ENCODE measurements at regions not wholly inside any gene's neighbourhood (a gene's known extent, or its start where the extent isn't known, plus 50 kb on each side); places are given as distances from the start of the nearest gene placed in this dataset.

DNA sequence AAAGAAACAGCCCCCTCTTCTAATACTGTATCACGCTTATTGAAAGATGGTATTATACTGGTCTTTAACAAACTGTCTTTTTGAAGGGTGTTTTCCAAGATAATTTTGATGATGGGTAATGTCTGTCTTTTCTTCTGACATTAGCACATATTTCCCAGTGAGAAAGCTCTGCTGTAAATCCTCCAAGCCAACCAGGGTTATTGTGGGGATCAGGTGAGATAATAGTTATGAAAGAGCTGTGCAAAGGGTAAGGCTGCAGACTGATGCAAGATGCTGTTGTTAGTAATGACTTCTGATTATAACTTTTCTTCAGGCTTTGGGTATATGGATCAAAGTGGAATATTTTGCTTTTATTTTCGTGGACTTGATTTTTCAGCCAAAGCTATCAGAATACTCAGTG is 581.7 kb downstream of the REEP3 start:
- DNase-seq: no peak
- no peaks in the 10 kb centered on the region for H3K4me1 ChIP-seq (ENCODE audit: low read length)
- H3F3A ChIP-seq (ENCODE audit: insufficient read depth, low read length): no peaks in the 10 kb centered on the region
- H3K9me2 ChIP-seq (replicated peaks; ENCODE audit: insufficient read depth, low read length): no peaks in the 10 kb centered on the region
- H4K20me1 ChIP-seq (ENCODE audit: insufficient read depth, low read length): no peaks in the 10 kb centered on the region
- H3K36me3 ChIP-seq (replicated peaks; ENCODE audit: insufficient read depth, low read length): no peaks in the 10 kb centered on the region
- H3K4me3 ChIP-seq (ENCODE audit: low read length): no peak overlapping the region
- no peak overlapping the region for H3K4me2 ChIP-seq (ENCODE audit: low read depth, low read length)
- no peak overlapping the region for H2AFZ ChIP-seq (ENCODE audit: low read length)
- H3K9me3 ChIP-seq (replicated peaks; ENCODE audit: insufficient read depth, low read length): no peaks in the 10 kb centered on the region
- TF ChIP-seq EZH2phosphoT487 (IDR thresholded peaks at IDR 0.05; ENCODE audit: low read length) (no peak), EZH2 (optimal IDR thresholded peaks at IDR 0.05; ENCODE audit: low read depth, low read length) (no peak)
- TF ChIP-seq, protein P1, sequence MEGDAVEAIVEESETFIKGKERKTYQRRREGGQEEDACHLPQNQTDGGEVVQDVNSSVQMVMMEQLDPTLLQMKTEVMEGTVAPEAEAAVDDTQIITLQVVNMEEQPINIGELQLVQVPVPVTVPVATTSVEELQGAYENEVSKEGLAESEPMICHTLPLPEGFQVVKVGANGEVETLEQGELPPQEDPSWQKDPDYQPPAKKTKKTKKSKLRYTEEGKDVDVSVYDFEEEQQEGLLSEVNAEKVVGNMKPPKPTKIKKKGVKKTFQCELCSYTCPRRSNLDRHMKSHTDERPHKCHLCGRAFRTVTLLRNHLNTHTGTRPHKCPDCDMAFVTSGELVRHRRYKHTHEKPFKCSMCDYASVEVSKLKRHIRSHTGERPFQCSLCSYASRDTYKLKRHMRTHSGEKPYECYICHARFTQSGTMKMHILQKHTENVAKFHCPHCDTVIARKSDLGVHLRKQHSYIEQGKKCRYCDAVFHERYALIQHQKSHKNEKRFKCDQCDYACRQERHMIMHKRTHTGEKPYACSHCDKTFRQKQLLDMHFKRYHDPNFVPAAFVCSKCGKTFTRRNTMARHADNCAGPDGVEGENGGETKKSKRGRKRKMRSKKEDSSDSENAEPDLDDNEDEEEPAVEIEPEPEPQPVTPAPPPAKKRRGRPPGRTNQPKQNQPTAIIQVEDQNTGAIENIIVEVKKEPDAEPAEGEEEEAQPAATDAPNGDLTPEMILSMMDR (IDR thresholded peaks at IDR 0.05; ENCODE audit: low read length): no peak
- no peaks in the 10 kb centered on the region for H3K79me2 ChIP-seq (ENCODE audit: low read length)
- H3K27ac ChIP-seq (ENCODE audit: low read length): no peak overlapping the region
- no peaks in the 10 kb centered on the region for H3K27me3 ChIP-seq (replicated peaks; ENCODE audit: insufficient read depth, low read length)
- no peak overlapping the region for H3K9ac ChIP-seq (ENCODE audit: low read length)

DNA sequence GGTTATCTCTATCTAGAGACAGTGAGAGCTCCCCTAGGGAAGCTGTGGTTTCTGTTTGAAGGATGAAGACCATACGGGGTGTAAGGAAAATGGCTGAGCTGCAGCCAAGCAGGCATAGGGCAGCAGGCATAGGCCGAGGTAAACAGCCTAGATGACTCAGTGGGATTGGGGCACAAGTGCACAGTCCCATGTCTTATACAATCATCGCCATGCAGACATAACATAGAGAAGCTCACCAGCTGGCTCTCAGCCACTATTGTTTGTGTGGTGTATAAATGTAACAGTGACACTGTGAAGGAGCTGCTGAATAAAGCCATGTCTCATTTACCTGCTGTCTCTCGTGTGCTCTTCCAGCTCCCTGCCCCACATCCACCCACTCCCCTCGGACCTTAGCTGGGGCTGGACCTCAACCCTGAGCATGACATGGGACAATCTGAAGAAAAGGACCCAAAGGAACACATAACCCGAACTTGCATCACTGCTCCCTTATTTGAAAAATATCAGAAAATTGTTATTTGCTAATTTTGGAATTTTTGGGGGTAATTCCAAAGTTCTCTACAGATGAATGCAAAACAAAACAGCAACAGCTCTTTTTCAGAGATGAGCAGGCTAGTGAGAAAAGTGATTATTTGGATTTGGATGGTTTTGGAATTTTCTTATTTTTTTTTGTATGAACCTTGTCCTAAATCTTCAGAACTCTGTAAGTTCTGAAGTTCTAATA is 582.7 kb downstream of the REEP3 start:
- no peaks in the 10 kb centered on the region for H3K4me1 ChIP-seq (ENCODE audit: low read length)
- TF ChIP-seq EZH2 (optimal IDR thresholded peaks at IDR 0.05; ENCODE audit: low read depth, low read length): no peak
- TF ChIP-seq, protein P1 (IDR thresholded peaks at IDR 0.05; ENCODE audit: low read length): no peak
- no peak for TF ChIP-seq EZH2phosphoT487 (IDR thresholded peaks at IDR 0.05; ENCODE audit: low read length)
- no peak overlapping the region for H2AFZ ChIP-seq (ENCODE audit: low read length)
- H3F3A ChIP-seq (ENCODE audit: insufficient read depth, low read length): no peaks in the 10 kb centered on the region
- no peaks in the 10 kb centered on the region for H4K20me1 ChIP-seq (ENCODE audit: insufficient read depth, low read length)
- no peaks in the 10 kb centered on the region for H3K79me2 ChIP-seq (ENCODE audit: low read length)
- H3K4me2 ChIP-seq (ENCODE audit: low read depth, low read length): no peak overlapping the region
- H3K9ac ChIP-seq (ENCODE audit: low read length): no peak overlapping the region
- no peaks in the 10 kb centered on the region for H3K9me2 ChIP-seq (replicated peaks; ENCODE audit: insufficient read depth, low read length)
- H3K4me3 ChIP-seq (ENCODE audit: low read length): no peak overlapping the region
- no peaks in the 10 kb centered on the region for H3K9me3 ChIP-seq (replicated peaks; ENCODE audit: insufficient read depth, low read length)
- no peaks in the 10 kb centered on the region for H3K36me3 ChIP-seq (replicated peaks; ENCODE audit: insufficient read depth, low read length)
- no peak for DNase-seq
- no peaks in the 10 kb centered on the region for H3K27me3 ChIP-seq (replicated peaks; ENCODE audit: insufficient read depth, low read length)
- H3K27ac ChIP-seq (ENCODE audit: low read length): no peak overlapping the region

DNA sequence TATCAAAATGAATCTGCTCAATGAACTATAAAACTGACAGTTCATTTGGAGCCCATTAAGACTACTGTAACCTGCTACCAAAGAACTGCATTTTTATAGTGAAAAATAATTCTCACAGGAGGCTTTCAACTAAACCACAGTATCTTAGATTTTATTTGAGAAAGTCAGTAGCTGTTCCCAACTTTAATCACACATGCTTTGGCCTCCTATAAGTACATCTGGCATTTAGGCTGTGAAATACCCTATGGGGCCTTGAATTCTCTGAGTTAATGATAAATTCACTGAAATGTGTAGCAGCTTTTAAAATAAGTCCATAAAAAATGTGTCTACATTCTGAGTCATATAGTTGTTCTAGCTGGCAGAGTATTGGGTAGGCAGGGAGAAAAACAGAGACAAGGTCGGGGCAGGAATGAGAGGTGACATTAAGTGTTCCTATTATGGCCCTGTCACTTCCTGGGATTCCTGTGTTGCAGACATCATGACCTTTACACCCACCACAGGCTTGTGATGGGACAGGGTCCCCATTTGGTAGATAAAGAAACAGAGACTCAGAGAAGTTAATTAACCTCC is 588.8 kb downstream of the REEP3 start:
- Histone ChIP-seq H3K9ac (ENCODE audit: low read length) (no peak overlapping the region), H3F3A (ENCODE audit: insufficient read depth, low read length) (no peaks in the 10 kb centered on the region), H3K79me2 (ENCODE audit: low read length) (no peaks in the 10 kb centered on the region), H3K27ac (ENCODE audit: low read length) (no peak overlapping the region), H3K27me3 (replicated peaks; ENCODE audit: insufficient read depth, low read length) (no peaks in the 10 kb centered on the region), H2AFZ (ENCODE audit: low read length) (no peak overlapping the region), H3K9me3 (replicated peaks; ENCODE audit: insufficient read depth, low read length) (no peaks in the 10 kb centered on the region), H3K36me3 (replicated peaks; ENCODE audit: insufficient read depth, low read length) (no peaks in the 10 kb centered on the region), H3K4me2 (ENCODE audit: low read depth, low read length) (no peak overlapping the region), H3K4me1 (ENCODE audit: low read length) (no peaks in the 10 kb centered on the region), H3K4me3 (ENCODE audit: low read length) (no peak overlapping the region), H4K20me1 (ENCODE audit: insufficient read depth, low read length) (no peaks in the 10 kb centered on the region), H3K9me2 (replicated peaks; ENCODE audit: insufficient read depth, low read length) (no peaks in the 10 kb centered on the region)
- TF ChIP-seq EZH2 (optimal IDR thresholded peaks at IDR 0.05; ENCODE audit: low read depth, low read length) (no peak), EZH2phosphoT487 (IDR thresholded peaks at IDR 0.05; ENCODE audit: low read length) (no peak)
- TF ChIP-seq, protein P1 (IDR thresholded peaks at IDR 0.05; ENCODE audit: low read length): no peak
- DNase-seq: no peak

Data from MM.1S (cell line).